ENCODE measurements at regions not wholly inside any gene's neighbourhood (a gene's known extent, or its start where the extent isn't known, plus 50 kb on each side); places are given as distances from the start of the nearest gene placed in this dataset.
"Not testable (repeated sequence)": the region's sequence is repeated elsewhere in the genome, so short reads cannot be mapped to it uniquely, and the experiment has no call there.

GRCh38 chr12:54716261-54716660 lies 68.1 kb upstream of the DCD start:
- H3K4me3 ChIP-seq (ENCODE audit: low read depth, low read length): no peak overlapping the region
- TF ChIP-seq CTCF (IDR thresholded peaks at IDR 0.05; ENCODE audit: insufficient read depth, low read depth, low read length): no peak
- DNase-seq (ENCODE audit: low read depth): peak; percentile 6

GRCh38 chr12:54713876-54714275 lies 65.7 kb upstream of the DCD start:
- not testable (repeated sequence) for DNase-seq (ENCODE audit: low read depth)

GRCh38 chr12:54711669-54712068 lies 63.5 kb upstream of the DCD start:
- H3K4me3 ChIP-seq (ENCODE audit: low read depth, low read length): no peak overlapping the region
- TF ChIP-seq CTCF (IDR thresholded peaks at IDR 0.05; ENCODE audit: insufficient read depth, low read depth, low read length): no peak
- DNase-seq (ENCODE audit: low read depth): no peak

More at GRCh38 chr12:54713876-54714275, 65.7 kb upstream of the DCD start:
- H3K4me3 ChIP-seq (ENCODE audit: low read depth, low read length): not testable (repeated sequence)

- DNase-seq (ENCODE audit: low read depth): no peak
- no peak overlapping the region for H3K4me3 ChIP-seq (ENCODE audit: low read depth, low read length)
- TF ChIP-seq CTCF (IDR thresholded peaks at IDR 0.05; ENCODE audit: insufficient read depth, low read depth, low read length): no peak
Observed at GRCh38 chr12:54708826-54709225, 60.7 kb upstream of the DCD start.

- no peak for TF ChIP-seq CTCF (IDR thresholded peaks at IDR 0.05; ENCODE audit: insufficient read depth, low read depth, low read length)
- no peak for DNase-seq (ENCODE audit: low read depth)
- no peak overlapping the region for H3K4me3 ChIP-seq (ENCODE audit: low read depth, low read length)
Observed at GRCh38 chr12:54704202-54704601, 56.0 kb upstream of the DCD start.

- no peak overlapping the region for H3K4me3 ChIP-seq (ENCODE audit: low read depth, low read length)
- DNase-seq (ENCODE audit: low read depth): peak; percentile 51
- peak; percentile 59 for TF ChIP-seq CTCF (IDR thresholded peaks at IDR 0.05; ENCODE audit: insufficient read depth, low read depth, low read length)
Observed at GRCh38 chr12:54701940-54702592, 53.9 kb upstream of the DCD start.

GRCh38 chr12:54700849-54701248 lies 52.7 kb upstream of the DCD start:
- no peak overlapping the region for H3K4me3 ChIP-seq (ENCODE audit: low read depth, low read length)
- DNase-seq (ENCODE audit: low read depth): no peak
- no peak for TF ChIP-seq CTCF (IDR thresholded peaks at IDR 0.05; ENCODE audit: insufficient read depth, low read depth, low read length)

Measured in fibroblast of villous mesenchyme (primary cell).